ENCODE measurements at regions not wholly inside any gene's neighbourhood (a gene's known extent, or its start where the extent isn't known, plus 50 kb on each side); places are given as distances from the start of the nearest gene placed in this dataset.

DNA sequence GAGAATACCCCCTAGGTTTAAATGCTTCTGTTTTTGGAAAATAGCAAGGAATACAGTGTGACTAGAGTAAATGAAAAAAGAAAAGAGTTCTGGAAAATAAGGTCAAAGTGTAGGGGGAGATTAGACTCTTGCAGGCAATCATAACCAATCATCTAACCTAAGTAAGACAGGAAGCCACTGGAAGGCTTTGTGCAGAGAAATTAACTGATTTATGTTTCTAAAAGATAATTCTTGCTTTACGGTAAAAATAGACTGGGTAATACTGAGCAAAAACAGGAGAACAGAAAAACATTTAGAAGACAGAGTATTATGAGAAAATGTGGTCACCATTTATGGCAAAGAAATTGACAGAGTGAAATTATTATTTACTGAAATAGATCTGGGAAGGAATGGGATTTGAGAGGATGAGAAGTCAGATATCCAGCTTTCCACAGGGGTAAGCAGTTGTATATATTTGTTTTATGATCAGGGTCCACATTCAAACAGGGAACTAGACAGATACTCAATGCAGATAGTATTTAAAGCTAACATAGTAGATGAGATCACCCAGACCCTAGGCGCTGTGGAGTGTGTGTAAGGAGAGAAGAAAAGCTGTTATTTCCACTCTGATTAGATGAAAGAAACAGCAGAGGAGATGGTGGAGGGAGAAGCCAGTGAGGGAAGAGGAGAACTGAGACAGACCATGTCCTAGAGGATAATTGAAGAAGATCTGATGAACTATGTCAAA lies 1225.3 kb downstream of the CDH11 start:
- no peak for DNase-seq (ENCODE audit: low read depth in 1 of 2, low spot score in 1 of 2)
- Histone ChIP-seq H3K27me3 (ENCODE audit: insufficient read depth, poor library complexity, severe bottlenecking) (no peaks in the 10 kb centered on the region), H3K27ac (replicated peaks) (no peak overlapping the region), H3K4me3 (replicated peaks; ENCODE audit: insufficient read depth, low read length) (no peak overlapping the region)
- TF ChIP-seq GABPA (IDR thresholded peaks at IDR 0.05; ENCODE audit: low read depth), result no peak
- TF ChIP-seq, protein P1, sequence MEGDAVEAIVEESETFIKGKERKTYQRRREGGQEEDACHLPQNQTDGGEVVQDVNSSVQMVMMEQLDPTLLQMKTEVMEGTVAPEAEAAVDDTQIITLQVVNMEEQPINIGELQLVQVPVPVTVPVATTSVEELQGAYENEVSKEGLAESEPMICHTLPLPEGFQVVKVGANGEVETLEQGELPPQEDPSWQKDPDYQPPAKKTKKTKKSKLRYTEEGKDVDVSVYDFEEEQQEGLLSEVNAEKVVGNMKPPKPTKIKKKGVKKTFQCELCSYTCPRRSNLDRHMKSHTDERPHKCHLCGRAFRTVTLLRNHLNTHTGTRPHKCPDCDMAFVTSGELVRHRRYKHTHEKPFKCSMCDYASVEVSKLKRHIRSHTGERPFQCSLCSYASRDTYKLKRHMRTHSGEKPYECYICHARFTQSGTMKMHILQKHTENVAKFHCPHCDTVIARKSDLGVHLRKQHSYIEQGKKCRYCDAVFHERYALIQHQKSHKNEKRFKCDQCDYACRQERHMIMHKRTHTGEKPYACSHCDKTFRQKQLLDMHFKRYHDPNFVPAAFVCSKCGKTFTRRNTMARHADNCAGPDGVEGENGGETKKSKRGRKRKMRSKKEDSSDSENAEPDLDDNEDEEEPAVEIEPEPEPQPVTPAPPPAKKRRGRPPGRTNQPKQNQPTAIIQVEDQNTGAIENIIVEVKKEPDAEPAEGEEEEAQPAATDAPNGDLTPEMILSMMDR (IDR thresholded peaks at IDR 0.05; ENCODE audit: insufficient read depth, low read length), result no peak
- TF ChIP-seq, protein P2, sequence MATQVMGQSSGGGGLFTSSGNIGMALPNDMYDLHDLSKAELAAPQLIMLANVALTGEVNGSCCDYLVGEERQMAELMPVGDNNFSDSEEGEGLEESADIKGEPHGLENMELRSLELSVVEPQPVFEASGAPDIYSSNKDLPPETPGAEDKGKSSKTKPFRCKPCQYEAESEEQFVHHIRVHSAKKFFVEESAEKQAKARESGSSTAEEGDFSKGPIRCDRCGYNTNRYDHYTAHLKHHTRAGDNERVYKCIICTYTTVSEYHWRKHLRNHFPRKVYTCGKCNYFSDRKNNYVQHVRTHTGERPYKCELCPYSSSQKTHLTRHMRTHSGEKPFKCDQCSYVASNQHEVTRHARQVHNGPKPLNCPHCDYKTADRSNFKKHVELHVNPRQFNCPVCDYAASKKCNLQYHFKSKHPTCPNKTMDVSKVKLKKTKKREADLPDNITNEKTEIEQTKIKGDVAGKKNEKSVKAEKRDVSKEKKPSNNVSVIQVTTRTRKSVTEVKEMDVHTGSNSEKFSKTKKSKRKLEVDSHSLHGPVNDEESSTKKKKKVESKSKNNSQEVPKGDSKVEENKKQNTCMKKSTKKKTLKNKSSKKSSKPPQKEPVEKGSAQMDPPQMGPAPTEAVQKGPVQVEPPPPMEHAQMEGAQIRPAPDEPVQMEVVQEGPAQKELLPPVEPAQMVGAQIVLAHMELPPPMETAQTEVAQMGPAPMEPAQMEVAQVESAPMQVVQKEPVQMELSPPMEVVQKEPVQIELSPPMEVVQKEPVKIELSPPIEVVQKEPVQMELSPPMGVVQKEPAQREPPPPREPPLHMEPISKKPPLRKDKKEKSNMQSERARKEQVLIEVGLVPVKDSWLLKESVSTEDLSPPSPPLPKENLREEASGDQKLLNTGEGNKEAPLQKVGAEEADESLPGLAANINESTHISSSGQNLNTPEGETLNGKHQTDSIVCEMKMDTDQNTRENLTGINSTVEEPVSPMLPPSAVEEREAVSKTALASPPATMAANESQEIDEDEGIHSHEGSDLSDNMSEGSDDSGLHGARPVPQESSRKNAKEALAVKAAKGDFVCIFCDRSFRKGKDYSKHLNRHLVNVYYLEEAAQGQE (IDR thresholded peaks at IDR 0.05; ENCODE audit: insufficient replicate concordance, low read depth), result no peak
- no peak for TF ChIP-seq POLR2AphosphoS5 (IDR thresholded peaks at IDR 0.05; ENCODE audit: low read depth)
- TF ChIP-seq SPI1 (IDR thresholded peaks at IDR 0.05; ENCODE audit: borderline replicate concordance, low read depth), result no peak

DNA sequence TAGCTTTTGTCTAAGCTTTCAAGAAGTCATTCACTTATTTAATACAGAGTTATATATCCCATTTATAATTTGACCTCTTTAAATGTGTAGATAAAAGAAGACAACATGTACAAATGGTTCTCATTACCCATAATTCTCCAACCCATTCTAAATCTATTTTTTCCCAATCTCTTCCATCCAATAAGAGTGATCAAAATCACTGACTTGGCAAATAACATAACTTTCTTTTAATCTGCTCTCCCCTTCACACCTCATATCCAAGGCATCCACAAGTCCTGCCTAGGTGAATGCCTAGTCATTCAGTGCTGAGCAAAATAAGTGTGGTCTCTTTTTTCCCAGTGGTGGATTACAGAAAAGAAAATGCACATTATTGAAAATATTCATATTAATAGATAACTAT lies 1231.1 kb downstream of the CDH11 start:
- TF ChIP-seq, protein P2 (IDR thresholded peaks at IDR 0.05; ENCODE audit: insufficient replicate concordance, low read depth), result no peak
- TF ChIP-seq POLR2AphosphoS5 (IDR thresholded peaks at IDR 0.05; ENCODE audit: low read depth) (no peak), SPI1 (IDR thresholded peaks at IDR 0.05; ENCODE audit: borderline replicate concordance, low read depth) (no peak), GABPA (IDR thresholded peaks at IDR 0.05; ENCODE audit: low read depth) (no peak)
- TF ChIP-seq, protein P1 (IDR thresholded peaks at IDR 0.05; ENCODE audit: insufficient read depth, low read length), result no peak
- Histone ChIP-seq H3K27ac (replicated peaks) (no peak overlapping the region), H3K4me3 (replicated peaks; ENCODE audit: insufficient read depth, low read length) (no peak overlapping the region), H3K27me3 (ENCODE audit: insufficient read depth, poor library complexity, severe bottlenecking) (no peaks in the 10 kb centered on the region)
- no peak for DNase-seq (ENCODE audit: low read depth in 1 of 2, low spot score in 1 of 2)

DNA sequence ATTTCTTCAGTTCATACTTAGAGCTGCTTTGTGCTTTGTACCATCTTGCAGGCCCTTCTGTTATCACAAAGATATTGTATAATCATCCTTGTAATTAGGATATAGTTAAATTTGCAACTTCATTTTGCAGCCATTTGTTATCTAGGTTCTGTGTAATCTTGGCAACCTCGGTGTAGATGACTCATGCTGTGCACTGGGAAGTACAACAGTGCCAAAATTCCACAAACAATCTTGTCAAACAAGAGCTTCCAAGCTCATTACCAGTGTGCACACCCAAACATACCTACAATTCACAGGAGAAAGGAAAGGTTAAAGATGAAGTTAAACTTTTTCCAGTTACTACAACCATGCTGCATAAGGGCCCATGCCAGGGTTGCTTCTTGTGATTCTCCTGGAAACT lies 1231.8 kb downstream of the CDH11 start:
- Histone ChIP-seq H3K27ac (replicated peaks) (no peak overlapping the region), H3K27me3 (ENCODE audit: insufficient read depth, poor library complexity, severe bottlenecking) (no peaks in the 10 kb centered on the region), H3K4me3 (replicated peaks; ENCODE audit: insufficient read depth, low read length) (no peak overlapping the region)
- DNase-seq (ENCODE audit: low read depth in 1 of 2, low spot score in 1 of 2), result no peak
- TF ChIP-seq GABPA (IDR thresholded peaks at IDR 0.05; ENCODE audit: low read depth), result no peak
- no peak for TF ChIP-seq POLR2AphosphoS5 (IDR thresholded peaks at IDR 0.05; ENCODE audit: low read depth)

DNA sequence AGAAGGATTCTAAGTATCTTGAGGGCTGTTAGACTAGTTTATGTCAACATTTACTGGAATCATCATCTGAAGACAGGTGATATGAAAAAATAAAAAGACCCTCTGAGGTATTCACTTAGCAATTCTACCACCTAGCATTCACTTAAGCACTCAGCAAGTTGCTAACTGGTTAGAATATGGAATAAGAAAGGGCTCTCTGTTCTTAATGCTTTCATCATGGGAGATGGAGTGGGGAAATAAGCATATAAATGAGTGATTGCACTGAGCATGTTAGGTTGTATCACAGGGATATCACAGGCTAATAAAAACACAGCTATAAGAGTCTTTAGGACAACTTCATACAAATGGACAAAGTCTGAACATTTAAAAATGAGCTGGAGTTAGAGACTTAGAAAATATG lies 1238.8 kb downstream of the CDH11 start:
- TF ChIP-seq SPI1 (IDR thresholded peaks at IDR 0.05; ENCODE audit: borderline replicate concordance, low read depth) (no peak), POLR2AphosphoS5 (IDR thresholded peaks at IDR 0.05; ENCODE audit: low read depth) (no peak), GABPA (IDR thresholded peaks at IDR 0.05; ENCODE audit: low read depth) (no peak)
- TF ChIP-seq, protein P1 (IDR thresholded peaks at IDR 0.05; ENCODE audit: insufficient read depth, low read length), result no peak
- TF ChIP-seq, protein P2 (IDR thresholded peaks at IDR 0.05; ENCODE audit: insufficient replicate concordance, low read depth), result no peak
- Histone ChIP-seq H3K27ac (replicated peaks) (no peak overlapping the region), H3K27me3 (ENCODE audit: insufficient read depth, poor library complexity, severe bottlenecking) (no peaks in the 10 kb centered on the region), H3K4me3 (replicated peaks; ENCODE audit: insufficient read depth, low read length) (no peak overlapping the region)
- no peak for DNase-seq (ENCODE audit: low read depth in 1 of 2, low spot score in 1 of 2)

Measured in HL-60 (cell line).